SIG-M5 treated with dmso at 0.1 percent for 504 hours (cell line): ENCODE measurements at regions not wholly inside any gene's neighbourhood (a gene's known extent, or its start where the extent isn't known, plus 50 kb on each side); places are given as distances from the start of the nearest gene placed in this dataset.
"Not testable (repeated sequence)": the region's sequence is repeated elsewhere in the genome, so short reads cannot be mapped to it uniquely, and the experiment has no call there.

Experiments used
- DNase-seq: peaks from one replicate; lab custom pipeline; 2025; ENCODE audit not compliant: unreplicated experiment; lab: John Stamatoyannopoulos, UW

DNA sequence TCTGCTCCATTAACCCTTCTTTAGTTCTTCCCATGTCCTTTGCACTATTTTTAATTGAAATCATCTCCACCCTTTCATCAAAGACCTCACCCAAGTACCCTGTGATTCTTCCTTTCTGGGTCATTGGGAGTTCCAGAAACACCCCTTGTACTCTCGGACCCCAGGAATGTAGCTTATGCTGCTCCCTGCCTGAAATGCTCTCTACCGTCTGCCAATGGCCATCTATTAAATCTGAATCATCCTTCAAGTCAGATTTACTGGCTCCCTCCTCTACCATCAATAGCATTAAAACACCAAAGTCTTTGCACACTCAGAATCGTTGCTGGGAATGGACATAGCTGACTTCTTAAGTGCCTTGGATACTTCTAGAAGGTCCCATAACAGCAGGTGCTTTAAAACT, 73.2 kb upstream of the GADD45A start:
- DNase-seq = no peak

DNA sequence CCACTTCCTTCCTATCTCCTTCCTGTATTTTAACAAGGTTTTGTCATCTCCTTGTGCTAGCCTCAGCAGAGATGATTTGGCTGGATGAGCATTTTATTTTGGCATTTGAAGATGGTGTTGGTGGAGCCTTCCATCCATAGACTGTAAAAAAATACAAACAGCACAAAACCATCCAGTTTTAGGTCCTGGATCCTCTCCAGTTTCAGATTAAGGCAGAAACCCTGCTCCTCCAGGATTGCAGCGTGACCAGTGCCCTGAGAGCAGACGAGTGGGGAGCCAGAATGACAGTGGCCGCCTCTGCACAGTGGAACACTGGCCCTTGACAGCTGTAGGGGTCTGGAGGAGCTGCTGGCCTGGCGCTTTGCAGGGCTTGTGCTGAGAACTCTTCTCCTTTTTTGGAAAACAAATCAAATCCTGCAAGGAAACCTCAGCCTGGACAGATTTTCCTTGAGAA, 72.2 kb upstream of the GADD45A start:
- DNase-seq = no peak

DNA sequence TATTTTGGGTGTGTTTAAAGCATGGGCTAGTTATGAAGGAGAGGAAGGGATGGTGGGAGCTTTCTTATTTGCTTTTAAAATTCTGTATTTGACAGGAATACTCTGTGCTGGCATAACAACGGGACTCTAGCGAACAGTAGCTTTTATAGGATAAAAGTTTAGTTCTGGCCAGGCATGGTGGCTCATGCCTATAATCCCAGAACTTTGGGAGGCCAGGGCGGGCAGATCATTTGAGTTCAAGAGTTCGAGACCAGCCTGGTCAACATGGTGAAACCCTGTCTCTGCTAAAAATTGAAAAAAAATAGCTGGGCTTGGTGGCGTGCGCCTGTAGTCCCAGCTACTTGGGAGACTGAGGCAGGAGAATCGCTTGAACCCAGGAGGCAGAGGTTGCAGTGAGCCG, 71.5 kb upstream of the GADD45A start:
- not testable (repeated sequence) for DNase-seq

DNA sequence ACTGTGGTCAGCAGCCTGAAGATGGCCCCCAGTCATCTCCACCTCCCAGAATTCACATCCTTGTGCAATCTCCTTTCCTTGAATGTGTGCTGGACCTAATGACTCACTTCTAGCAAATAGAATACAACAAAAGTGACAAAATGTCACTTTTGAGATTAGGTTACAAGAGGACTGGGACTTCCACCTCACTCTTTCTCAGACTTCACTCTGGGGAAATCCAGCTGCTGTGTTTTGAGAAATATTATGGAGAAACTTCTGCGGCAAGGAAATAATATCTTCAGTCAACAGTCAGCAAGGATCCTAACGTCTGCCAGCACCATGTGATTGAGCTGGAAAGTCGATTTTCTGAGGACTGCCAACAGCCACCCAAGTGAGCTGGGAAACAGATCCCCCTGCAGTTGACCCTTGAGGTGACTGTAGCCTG, 70.5 kb upstream of the GADD45A start:
- no peak for DNase-seq

DNA sequence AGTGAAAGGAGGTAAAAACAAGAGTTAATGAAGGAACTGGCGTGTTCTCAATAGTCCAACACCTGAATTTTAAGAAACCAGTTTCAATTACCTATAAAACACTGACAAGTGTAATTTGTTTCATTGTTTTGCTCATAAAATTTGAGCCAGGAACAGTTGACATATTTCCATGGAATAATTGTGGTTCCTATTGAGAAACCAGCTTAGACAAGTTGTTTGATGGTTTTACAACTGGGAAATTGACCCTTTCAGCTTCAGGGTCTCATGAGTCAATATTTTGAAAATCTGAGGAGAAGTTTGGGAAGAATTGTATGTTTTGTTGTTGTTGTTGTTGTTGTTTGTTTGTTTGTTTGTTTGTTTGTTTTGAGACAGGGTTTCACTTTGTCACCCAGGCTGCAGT, 69.1 kb upstream of the GADD45A start:
- no peak for DNase-seq

DNA sequence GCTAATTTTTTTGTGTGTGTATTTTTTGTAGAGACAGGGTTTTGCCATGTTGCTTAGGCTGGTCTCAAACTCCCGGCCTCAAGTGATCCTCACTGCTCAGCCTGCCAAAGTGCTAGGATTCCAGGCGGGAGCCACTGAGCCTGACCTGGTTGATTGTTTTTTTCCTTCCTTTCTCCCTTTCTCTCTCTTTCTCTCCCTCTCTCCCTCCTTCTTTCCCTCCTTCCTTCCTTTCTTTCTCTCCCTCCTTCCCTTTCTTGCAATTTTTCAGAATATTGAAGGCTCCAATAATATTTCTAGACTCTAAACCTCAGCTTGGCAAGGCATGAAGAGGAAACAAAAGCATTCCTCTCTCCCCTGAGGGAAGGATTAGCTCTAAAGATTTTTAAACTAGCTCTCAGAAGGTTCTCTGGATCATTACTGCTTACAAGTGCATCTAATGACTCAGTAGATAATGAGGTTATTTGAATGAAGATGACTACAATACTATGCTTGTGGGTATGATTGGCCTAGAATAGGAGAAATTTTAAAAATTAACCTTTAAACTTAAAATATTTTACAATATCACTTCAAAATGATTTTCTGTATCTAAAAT, 68.5 kb upstream of the GADD45A start:
- DNase-seq = no peak

DNA sequence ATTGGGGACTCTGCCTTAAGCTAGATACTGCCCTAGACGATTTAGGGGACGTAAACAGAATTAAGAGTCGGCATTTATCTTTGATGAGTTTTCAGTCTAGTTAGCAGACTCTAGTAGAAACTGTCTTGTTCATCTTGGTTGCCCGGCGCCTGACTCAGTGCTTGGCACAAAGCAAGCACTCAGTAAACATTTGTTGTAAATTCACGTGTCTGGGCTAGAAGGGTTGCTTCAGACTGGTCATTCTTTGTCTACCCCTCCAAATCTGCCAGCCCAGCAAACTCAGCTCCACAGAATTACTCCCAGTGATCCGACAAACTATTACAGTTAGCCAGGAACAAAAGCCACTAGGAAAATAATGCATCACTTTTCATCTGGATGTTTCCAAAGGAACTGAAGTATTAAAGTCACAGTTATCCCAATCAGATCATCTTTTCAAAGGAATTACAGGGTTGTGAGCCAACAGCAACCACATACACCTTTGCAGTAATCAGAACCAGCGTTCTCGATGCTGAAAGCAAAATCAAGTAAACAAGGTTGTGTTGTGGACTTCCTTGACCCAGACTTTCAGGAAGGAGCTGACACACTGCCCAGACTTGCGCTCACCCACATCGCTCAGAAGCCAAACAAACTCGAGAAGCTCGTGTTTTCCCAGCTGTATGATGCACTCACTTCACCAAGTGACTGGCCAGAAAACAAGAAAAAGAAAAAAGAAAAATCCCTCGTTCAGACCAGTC, 66.5 kb upstream of the GADD45A start:
- DNase-seq = no peak

DNA sequence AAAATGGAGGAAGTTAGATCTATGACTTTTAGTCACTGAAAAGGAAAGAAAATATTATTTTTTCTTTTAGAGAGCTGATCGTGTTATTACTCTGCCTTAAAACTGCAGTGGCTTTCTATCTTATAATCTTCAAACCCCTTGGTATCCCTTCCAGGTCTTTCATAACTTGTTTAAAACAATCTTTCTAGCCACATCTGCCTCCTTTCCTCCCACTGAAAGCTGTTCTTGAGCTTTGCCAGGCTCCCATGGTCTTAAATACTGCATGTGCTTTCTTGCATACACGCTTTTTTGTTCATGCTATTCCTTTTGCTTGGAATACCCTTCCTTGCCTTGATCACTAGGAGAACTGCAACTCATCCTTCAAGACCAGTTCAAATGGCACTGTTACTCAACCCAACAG, 65.9 kb upstream of the GADD45A start:
- DNase-seq = no peak

DNA sequence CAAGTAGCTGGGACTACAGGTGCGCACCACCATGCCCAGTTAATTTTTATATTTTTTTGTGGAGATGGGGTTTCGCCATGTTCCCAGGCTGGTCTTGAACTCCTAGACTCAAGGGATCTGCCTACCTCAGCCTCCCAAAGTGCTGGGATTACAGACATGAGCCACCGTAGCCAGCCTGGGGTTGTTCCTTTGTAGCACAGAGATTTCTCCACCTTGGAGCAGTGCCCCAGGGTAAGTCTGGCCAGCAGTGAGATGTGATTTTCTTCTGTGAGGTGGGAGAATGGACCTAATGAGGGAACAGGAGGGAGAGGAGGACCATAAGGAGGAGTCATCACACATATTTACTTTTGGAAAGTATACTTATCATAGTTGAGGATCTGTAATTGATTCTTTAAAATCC, 61.1 kb upstream of the GADD45A start:
- no peak for DNase-seq

DNA sequence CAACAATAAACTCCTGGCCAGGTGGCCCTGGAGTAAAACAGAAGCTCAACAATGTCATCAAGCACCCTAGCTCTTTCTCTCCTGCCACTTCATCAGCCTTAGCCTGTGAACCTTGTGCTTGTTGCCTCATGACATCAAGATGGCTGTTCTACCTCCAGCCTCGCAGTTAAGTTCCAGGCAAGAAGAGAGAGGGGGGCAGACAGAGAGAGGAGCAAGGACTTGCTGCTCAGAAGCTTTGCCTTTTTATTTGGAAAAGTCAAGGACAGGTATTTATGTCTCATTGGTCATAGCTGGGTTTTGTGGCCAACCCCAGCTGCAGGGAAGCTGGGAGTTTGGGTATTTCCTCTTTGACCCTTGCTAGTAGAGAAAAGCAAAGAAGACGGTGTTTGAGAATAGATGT, 60.3 kb upstream of the GADD45A start:
- no peak for DNase-seq

DNA sequence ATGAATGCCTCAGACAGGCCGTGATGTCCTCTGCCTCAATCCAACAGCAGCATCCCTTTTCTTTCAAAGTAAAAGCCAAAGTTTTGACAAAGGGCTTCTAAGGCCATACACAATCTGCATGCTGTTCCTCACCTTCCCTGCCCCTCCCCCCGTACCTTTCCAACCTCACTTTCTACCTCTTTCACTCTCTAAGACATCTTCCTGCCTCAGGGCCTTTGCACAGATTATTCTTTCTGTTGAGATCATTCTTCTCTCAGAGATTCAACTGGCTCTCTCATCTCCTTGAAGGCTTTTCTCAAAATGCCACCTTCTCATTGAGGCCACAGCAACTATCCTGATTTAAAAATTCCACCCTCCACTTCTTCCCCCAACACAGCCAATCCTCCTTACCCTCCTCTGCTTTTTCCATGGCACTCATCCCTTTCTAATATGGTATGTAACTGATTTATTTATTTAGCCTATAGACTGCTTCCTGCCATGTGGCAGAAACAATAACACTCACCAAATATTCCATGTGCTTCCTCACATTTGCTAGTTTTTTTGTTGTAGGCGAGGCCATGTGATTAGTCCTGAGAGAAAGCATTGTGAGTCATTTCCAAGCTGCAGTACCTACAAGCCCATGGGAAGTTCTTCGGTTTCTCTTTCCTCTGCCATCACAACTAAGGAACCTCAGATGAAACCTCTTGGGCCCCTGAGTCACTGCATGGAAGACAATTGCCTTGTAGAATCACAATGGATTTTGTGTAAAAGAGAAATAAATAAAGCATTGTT, 58.7 kb upstream of the GADD45A start:
- no peak for DNase-seq

DNA sequence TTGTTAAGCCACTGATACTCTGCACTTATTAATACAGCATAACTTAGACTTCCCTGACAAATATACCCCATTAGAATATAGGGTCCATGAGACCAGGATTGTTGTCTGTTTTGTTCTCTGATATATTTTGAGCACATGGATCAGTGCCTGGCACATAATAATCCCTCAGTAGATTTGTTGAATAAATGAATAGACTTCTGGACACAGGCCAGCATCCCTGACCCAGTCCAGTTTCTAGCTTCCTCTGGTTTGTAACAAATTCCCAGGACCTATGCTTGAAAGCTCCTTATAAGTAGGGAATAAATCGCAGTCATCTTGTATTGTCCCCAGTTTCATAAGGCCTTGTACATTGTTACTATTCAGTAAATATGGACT, 58.2 kb upstream of the GADD45A start:
- DNase-seq = no peak

DNA sequence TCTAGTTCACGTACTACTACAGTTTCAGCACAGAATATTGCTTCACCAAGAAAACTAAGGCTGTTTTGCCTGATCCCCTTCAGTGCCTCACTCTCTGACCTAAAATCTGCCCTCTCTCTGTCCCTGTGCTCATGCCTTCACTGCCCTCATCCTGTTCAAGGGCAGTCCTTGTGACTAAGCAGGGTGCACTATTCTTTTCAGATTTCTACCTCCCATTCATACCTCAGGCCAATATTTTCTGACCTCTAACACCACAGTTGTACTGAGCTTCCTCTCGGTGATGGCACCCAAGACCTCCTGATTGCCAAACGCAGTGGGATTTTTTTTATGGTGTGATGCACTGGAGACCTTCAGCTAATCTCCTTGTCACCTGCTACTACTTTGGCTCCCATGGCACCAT, 57.7 kb upstream of the GADD45A start:
- no peak for DNase-seq

DNA sequence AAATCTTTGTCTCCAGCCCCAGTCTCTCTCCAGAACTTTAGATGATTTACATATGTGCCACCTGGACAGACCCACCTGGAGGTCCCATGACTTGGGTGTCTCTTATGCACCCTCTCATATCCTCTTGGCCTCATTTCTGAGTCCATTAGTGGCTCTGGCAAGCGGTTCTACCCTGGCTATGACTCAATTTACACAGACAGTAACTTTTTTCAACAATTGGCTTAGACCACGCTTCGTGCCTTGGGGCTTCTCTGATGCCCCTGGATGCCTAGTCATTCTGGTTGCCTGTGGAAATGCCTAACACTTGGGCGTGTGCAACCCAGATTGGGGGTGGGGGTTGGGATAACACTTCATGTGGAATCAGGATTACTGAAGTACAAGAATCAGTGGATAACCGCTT, 57.1 kb upstream of the GADD45A start:
- DNase-seq = no peak

DNA sequence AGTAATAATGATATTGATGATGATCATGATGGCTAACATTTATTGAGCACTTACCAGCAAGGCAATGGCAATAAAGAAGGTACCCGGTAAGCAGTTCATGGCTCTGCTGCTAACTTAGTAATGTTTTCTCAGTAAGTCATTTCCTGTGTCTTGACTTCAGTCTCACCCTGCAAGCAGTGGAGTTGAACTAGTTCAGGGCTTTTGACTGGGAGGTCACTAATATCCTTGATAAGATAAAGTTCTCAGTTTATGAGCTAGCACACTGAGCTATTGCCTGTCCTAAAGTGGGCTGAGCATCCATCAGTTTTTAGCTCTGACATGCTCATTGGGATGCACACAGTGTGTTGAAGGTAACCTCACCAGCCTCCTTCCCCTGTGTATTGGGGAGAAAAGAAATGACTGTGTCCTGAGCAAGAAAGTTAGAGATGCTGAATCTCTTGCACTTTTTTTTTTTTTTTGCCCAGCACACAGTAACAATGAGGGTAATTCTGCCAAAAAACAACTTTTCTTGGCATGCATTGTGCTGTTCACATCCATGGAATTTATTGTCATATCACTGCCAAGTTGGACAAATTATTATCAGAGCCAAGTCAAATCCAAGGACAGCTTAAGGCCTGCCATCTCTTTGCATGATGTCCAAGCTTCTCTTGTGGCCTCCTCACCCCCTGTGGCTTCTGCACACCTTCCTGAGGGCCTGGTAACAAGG, 55.5 kb upstream of the GADD45A start:
- DNase-seq = no peak

DNA sequence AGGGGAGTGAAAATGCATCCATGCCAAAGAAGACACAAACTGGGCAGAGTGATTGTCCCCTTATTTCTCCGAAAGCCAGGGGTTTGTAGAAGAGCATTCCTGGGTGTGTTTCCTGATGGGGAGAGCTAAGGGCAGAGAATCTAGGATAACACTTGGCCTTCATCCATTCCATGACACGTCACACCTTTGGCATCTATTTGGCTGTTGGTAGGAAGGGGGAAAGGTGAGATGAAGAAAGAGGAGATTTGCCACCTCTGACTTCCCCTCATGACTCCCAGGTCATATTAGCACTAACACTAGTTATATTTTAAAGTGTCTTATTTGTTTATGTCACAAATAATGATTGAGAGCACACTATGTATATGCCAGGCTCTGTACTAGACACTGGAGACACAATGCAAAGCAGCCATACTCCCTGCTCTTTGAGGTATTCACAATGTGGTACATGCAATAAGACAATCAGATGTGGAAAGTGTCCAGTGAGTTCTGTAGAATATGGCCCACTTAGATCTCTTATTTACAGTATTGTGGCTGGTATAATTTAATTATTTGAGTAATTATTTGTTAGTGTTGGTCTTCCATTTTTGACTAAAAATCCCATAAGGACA, 54.5 kb upstream of the GADD45A start:
- DNase-seq = no peak

DNA sequence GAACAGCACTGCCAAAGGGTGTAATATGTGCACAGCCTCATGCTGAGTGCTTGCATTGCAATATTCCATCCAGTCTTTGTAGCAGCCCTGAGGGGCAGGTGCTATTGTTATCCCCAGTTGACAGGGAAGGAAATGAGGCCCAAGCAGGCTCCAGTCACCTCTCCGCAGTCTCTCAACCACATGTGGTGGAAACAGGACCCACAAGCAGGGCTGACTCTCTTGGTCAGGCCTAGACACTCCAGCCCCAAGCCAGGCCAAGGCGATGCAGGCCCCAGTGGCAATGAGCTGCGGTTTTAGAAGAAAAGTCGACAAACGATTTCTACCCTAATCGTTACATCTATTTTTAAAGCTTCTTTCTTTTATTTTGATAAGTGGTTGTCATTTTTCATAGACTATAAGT, 52.6 kb upstream of the GADD45A start:
- DNase-seq = no peak

DNA sequence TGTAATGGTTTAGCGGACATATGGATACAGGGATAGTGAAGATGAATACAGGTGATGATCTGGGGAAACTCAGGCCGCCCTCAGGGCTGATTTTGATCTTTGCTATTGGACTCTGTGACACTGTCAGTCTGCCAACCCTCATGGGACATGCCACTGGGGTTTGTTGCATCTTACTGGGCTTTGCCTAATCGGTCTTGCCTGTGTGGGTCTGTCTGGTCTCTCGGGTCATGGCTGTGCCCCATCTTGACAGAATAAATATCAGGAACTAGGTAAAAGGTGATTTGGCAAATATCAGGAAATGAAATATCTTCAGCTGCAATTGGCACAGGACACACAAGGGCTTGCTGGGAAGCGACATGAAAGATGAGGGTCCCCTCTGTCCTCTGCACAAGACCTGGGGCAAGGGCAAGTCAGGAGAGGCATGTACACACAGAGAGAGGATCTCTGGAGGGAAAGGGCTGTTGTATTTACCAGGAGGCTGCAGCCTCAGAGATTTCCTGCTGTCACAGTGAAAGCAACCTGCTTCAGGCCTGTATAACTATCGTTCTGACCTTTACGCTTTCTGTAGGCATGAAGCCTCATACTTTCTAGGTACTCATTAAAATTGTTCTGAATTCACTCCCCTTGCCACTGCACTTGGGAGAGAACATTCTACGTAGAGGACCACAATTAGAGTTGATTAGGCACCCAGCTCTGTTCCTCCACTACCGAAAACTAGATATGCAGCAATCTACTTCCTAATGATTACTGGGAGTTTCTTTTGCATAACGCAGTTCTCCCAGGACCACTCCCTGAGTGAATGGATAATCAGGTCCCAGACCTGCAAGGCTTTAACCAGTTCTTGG, 52.0 kb upstream of the GADD45A start:
- no peak for DNase-seq

DNA sequence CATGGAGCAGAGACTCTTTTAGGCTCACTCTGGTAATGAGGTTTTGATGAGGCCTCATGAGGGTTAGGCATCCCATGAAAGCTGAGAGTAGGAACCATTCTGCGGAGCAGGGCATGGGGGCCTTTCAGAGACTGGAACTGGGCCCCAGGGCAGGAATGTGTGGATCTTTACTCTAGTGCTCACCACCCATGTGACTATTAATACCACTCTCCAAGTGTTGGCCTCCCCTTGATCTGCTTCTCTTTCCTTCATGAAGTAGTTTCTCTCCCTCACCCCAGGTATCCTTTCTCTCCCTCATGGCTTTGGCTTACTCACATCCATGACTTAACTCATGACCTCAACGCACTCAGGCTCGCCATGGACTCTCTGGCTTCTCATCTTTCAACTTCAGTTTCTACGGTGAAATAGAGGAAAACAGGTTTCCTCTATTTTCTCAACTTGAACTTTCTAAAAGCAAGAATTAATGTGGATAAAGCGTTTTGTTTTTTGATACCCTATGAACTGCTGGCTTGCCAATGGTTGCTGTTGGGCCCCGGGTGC, 50.5 kb upstream of the GADD45A start:
- DNase-seq = no peak
